WTC11 (cell line): ENCODE measurements at regions not wholly inside any gene's neighbourhood (a gene's known extent, or its start where the extent isn't known, plus 50 kb on each side); places are given as distances from the start of the nearest gene placed in this dataset.

Experiments used
- ATAC-seq: fragments of 200-7000 bp; cut with Tn5 transposase; 2 replicates; pipeline ENCODE4 v1.10.0; 2021; ENCODE audit warnings: mild to moderate bottlenecking, moderate library complexity
- CTCF ChIA-PET: fragments of 300-600 bp; sonication (Branson Sonifier 250); formaldehyde crosslinking; loops from one replicate; lab custom pipeline; 2021; ENCODE audit warnings: antibody characterized with exemption; lab: Charles Lee
- POLR2A ChIA-PET: fragments of 350-600 bp; sonication (Branson Sonifier 250); formaldehyde crosslinking; loops from one replicate; lab custom pipeline; 2021; ENCODE audit warnings: antibody characterized with exemption; lab: Charles Lee
- DNase-seq: peaks from one replicate; pipeline ENCODE4 v3.0.0; 2021; ENCODE audit warnings: low spot score
- H3K27ac Mint-ChIP-seq: 2 replicates; pipeline ENCODE4 v1.8.0; 2021; ENCODE audit warnings: mixed read lengths
- H3K27me3 Mint-ChIP-seq: 2 replicates; pipeline ENCODE4 v1.8.0; 2021; ENCODE audit warnings: low read depth, mild to moderate bottlenecking, moderate library complexity, mixed read lengths
- H3K36me3 Mint-ChIP-seq: 2 replicates; pipeline ENCODE4 v1.8.0; 2021; ENCODE audit warnings: mixed read lengths
- H3K4me1 Mint-ChIP-seq: 2 replicates; pipeline ENCODE4 v1.8.0; 2022; ENCODE audit warnings: mixed read lengths
- H3K4me3 Mint-ChIP-seq: 2 replicates; pipeline ENCODE4 v1.8.0; 2021; ENCODE audit warnings: mild to moderate bottlenecking, moderate library complexity, mixed read lengths
- H3K9me3 Mint-ChIP-seq: 2 replicates; pipeline ENCODE4 v1.8.0; 2021; ENCODE audit warnings: mixed read lengths
- ATF2 ChIP-seq: sonication (generic); formaldehyde crosslinking; IDR thresholded peaks from 2 replicates; pipeline ENCODE4 v1.8.1; 2022; ENCODE audit warnings: low read depth, missing genetic modification reagents, borderline replicate concordance
- ATF6 ChIP-seq: sonication (generic); formaldehyde crosslinking; IDR thresholded peaks from 2 replicates; pipeline ENCODE4 v1.8.1; 2023; ENCODE audit warnings: mild to moderate bottlenecking, missing genetic modification reagents
- CREM ChIP-seq: sonication (generic); formaldehyde crosslinking; IDR thresholded peaks from 2 replicates; pipeline ENCODE4 v1.8.1; 2022; ENCODE audit warnings: mild to moderate bottlenecking, missing genetic modification reagents, moderate library complexity
- ELF4 ChIP-seq: sonication (generic); formaldehyde crosslinking; IDR thresholded peaks from 2 replicates; pipeline ENCODE4 v1.8.1; 2022; ENCODE audit warnings: low read depth, mild to moderate bottlenecking, moderate library complexity, missing genetic modification reagents
- ERG ChIP-seq: fragments of 250-450 bp; sonication (Bioruptor Pico); IDR thresholded peaks from 2 replicates; pipeline ENCODE4 v1.8.0; 2021; ENCODE audit warnings: mild to moderate bottlenecking
- ESRRA ChIP-seq: sonication (generic); formaldehyde crosslinking; IDR thresholded peaks from 2 replicates; pipeline ENCODE4 v1.8.1; 2022; ENCODE audit warnings: mild to moderate bottlenecking, missing genetic modification reagents, borderline replicate concordance
- GTF2I ChIP-seq: fragments of 250-450 bp; sonication (Bioruptor Pico); conservative IDR thresholded peaks from 2 replicates; pipeline ENCODE4 v1.4.0; 2021; ENCODE audit warnings: mild to moderate bottlenecking
- KAT7 ChIP-seq: sonication (generic); formaldehyde crosslinking; IDR thresholded peaks from 2 replicates; pipeline ENCODE4 v1.8.1; 2023; ENCODE audit warnings: missing genetic modification reagents, mild to moderate bottlenecking, borderline replicate concordance
- MAX ChIP-seq: sonication (generic); formaldehyde crosslinking; IDR thresholded peaks from 2 replicates; pipeline ENCODE4 v1.8.0; 2022; ENCODE audit warnings: mild to moderate bottlenecking, missing genetic modification reagents
- NFATC4 ChIP-seq: fragments of 250-450 bp; sonication (Bioruptor Pico); IDR thresholded peaks from 2 replicates; pipeline ENCODE4 v1.9.0; 2021; ENCODE audit warnings: mild to moderate bottlenecking
- OVOL2 ChIP-seq: fragments of 250-450 bp; sonication (Bioruptor Pico); IDR thresholded peaks from 2 replicates; pipeline ENCODE4 v1.9.0; 2021; ENCODE audit warnings: mild to moderate bottlenecking, borderline replicate concordance
- SMAD3 ChIP-seq: sonication (generic); formaldehyde crosslinking; IDR thresholded peaks from 2 replicates; pipeline ENCODE4 v1.8.0; 2022; ENCODE audit warnings: missing genetic modification reagents, mild to moderate bottlenecking, borderline replicate concordance
- SMAD4 ChIP-seq: sonication (generic); formaldehyde crosslinking; IDR thresholded peaks from 2 replicates; pipeline ENCODE4 v1.8.0; 2022; ENCODE audit warnings: mild to moderate bottlenecking, missing genetic modification reagents
- TCF7 ChIP-seq: sonication (generic); formaldehyde crosslinking; IDR thresholded peaks from 2 replicates; pipeline ENCODE4 v1.8.0; 2022; ENCODE audit warnings: mild to moderate bottlenecking, low read depth, missing genetic modification reagents, moderate library complexity
- TP53 ChIP-seq: sonication (generic); formaldehyde crosslinking; IDR thresholded peaks from 2 replicates; pipeline ENCODE4 v1.8.1; 2023; ENCODE audit warnings: mild to moderate bottlenecking, missing genetic modification reagents
- ZNF317 ChIP-seq: sonication (generic); formaldehyde crosslinking; IDR thresholded peaks from 2 replicates; pipeline ENCODE4 v1.8.1; 2023; ENCODE audit warnings: low read depth, mild to moderate bottlenecking, moderate library complexity, missing genetic modification reagents, borderline replicate concordance
- ZNF425 ChIP-seq: fragments of 250-450 bp; sonication (Bioruptor Pico); conservative IDR thresholded peaks from 2 replicates; pipeline ENCODE4 v1.9.0; 2021; ENCODE audit warnings: mild to moderate bottlenecking

- DNase-seq, result no peak
- CTCF ChIA-PET, result no interaction called here
- H3K27me3 Mint-ChIP-seq, result no peaks in the 10 kb centered on the region
Observed at GRCh38 chr6:156163311-156163710, 613.9 kb upstream of the ARID1B start.

GRCh38 chr6:156161471-156161870 lies 615.7 kb upstream of the ARID1B start:
- H3K36me3 Mint-ChIP-seq, result no peaks in the 10 kb centered on the region
- ATAC-seq, result no peak
- no peak for DNase-seq
- H3K27me3 Mint-ChIP-seq, result no peaks in the 10 kb centered on the region
- H3K4me1 Mint-ChIP-seq, result peaks cover 4% of the 10 kb centered on the region; the same call in 1 of the 2 replicates
- H3K9me3 Mint-ChIP-seq, result no peaks in the 10 kb centered on the region
- no peak overlapping the region for H3K4me3 Mint-ChIP-seq
- ChIA-PET CTCF (no interaction called here), POLR2A (interaction anchor here (0.6 kb wide), 1 partner anchor 1470 kb away, joined by 6 read pairs; no protein-coding TSS in a partner anchor)
- TF ChIP-seq SMAD3 (CRISPR knock-in tag) (no peak), TCF7 (CRISPR knock-in tag) (no peak), CREM (CRISPR knock-in tag) (no peak), TP53 (no peak), ESRRA (CRISPR knock-in tag) (no peak), ATF6 (CRISPR knock-in tag) (no peak), ZNF425 (CRISPR knock-in tag) (no peak), NFATC4 (CRISPR knock-in tag) (no peak), MAX (CRISPR knock-in tag) (no peak), ELF4 (CRISPR knock-in tag) (no peak), GTF2I (CRISPR knock-in tag) (no peak), ZNF317 (no peak)
- H3K27ac Mint-ChIP-seq, result no peak overlapping the region

More at GRCh38 chr6:156163311-156163710, 613.9 kb upstream of the ARID1B start:
- POLR2A ChIA-PET, result no interaction called here
- no peaks in the 10 kb centered on the region for H3K9me3 Mint-ChIP-seq
- TF ChIP-seq ERG (CRISPR knock-in tag) (no peak), SMAD4 (no peak), ATF2 (CRISPR knock-in tag) (no peak), OVOL2 (CRISPR knock-in tag) (no peak), KAT7 (no peak)
- TF ChIP-seq, all 79 proteins: peak for 0
- ATAC-seq, result no peak
- Mint-ChIP-seq H3K4me1 (peaks cover 15% of the 10 kb centered on the region), H3K36me3 (no peaks in the 10 kb centered on the region), H3K27ac (no peak overlapping the region), H3K4me3 (no peak overlapping the region)
